ENCODE measurements at regions not wholly inside any gene's neighbourhood (a gene's known extent, or its start where the extent isn't known, plus 50 kb on each side); places are given as distances from the start of the nearest gene placed in this dataset.

DNA sequence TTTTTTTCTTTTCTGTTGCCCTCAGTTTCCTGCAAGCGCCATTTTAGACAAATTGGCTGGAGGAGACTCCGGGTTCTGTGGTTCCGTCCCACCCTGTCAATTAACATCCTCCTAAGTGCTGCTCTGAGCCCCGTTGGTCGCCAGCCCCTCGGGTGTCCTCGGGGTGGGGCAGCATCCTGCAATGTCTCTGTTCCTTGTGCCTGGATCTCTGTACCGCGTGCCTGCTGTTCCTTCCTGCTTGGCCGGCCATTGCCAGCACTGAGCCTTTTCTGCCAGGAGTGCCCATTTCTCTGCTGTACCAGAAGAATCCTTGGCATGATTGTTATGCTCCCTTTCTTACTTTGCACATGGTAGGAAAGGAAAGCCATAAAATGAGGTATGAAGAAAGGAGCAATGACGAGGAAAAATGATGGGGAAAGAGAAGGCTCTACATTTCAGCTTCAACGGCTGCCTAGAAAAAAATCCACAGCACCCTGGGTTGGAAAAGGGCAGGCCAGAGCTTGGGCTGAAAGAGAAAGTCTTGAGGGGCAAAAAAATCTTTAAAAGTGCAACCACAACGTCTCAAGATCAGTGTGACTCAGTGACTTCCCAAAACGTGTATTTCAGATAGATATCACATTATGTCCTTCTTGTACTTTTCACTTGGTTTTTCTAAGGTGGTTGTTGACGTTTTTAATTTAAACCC is 256.7 kb downstream of the CLIC5 start:
- no peak for DNase-seq
- Histone ChIP-seq H3K9ac (ENCODE audit: low read depth, low read length) (no peak overlapping the region), H3K4me3 (ENCODE audit: low read depth in 1 of 2, low read length in 2 of 2) (no peak overlapping the region), H4K20me1 (ENCODE audit: insufficient read depth, low read length) (no peaks in the 10 kb centered on the region), H3K4me1 (ENCODE audit: insufficient read depth, low read length) (no peaks in the 10 kb centered on the region), H3K4me2 (ENCODE audit: insufficient read depth, low read length) (no peak overlapping the region), H2AFZ (ENCODE audit: low read depth, low read length) (no peak overlapping the region), H3K27me3 (ENCODE audit: insufficient read depth, low read length, poor library complexity) (no peaks in the 10 kb centered on the region), H3K27ac (ENCODE audit: low read length) (no peak overlapping the region), H3K36me3 (ENCODE audit: insufficient read depth, low read length) (no peaks in the 10 kb centered on the region), H3K79me2 (ENCODE audit: insufficient read depth, low read length) (no peaks in the 10 kb centered on the region), H3K9me3 (ENCODE audit: insufficient read depth, low read length, severe bottlenecking) (peaks cover 8% of the 10 kb centered on the region)
- TF ChIP-seq, protein P1, sequence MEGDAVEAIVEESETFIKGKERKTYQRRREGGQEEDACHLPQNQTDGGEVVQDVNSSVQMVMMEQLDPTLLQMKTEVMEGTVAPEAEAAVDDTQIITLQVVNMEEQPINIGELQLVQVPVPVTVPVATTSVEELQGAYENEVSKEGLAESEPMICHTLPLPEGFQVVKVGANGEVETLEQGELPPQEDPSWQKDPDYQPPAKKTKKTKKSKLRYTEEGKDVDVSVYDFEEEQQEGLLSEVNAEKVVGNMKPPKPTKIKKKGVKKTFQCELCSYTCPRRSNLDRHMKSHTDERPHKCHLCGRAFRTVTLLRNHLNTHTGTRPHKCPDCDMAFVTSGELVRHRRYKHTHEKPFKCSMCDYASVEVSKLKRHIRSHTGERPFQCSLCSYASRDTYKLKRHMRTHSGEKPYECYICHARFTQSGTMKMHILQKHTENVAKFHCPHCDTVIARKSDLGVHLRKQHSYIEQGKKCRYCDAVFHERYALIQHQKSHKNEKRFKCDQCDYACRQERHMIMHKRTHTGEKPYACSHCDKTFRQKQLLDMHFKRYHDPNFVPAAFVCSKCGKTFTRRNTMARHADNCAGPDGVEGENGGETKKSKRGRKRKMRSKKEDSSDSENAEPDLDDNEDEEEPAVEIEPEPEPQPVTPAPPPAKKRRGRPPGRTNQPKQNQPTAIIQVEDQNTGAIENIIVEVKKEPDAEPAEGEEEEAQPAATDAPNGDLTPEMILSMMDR (IDR thresholded peaks at IDR 0.05; ENCODE audit: borderline replicate concordance, extremely low read depth, low read length, poor library complexity, severe bottlenecking) = no peak
- TF ChIP-seq EZH2 (IDR thresholded peaks at IDR 0.05; ENCODE audit: borderline replicate concordance, low read depth, low read length, severe bottlenecking) = no peak
- no peak for ATAC-seq (ENCODE audit: insufficient read depth, low read depth)

DNA sequence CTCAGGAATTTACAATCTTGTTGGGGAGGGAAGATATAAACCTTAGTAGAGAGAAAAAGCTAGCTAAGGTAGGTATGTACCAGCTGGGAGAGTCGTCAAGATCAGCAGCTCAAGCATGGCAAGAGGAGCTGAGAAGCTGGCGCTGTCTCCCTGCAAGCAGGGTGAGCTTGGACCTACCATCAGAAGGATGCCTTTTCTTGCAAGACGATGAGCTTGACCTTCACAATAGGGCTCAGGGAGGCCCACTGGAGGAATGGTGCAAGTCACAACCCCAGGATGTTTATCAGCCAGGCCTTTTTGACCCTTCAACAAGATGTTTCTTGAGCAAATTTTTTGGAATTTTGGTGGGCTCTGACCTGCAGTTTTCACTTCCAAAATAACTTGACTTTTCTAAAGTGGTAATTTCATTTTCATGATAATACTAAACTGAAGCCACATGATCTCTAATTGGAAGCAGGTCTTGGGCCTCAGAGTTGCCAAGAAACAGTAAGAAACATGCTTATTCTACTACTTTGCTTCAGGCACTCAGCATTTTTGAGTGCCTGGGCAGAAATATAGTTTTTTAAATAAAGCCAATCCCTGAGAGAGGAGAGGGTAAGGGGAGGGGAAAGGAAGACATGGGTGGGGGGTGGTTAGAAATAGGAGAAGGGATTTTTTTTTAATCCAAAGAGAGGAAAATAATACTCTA is 258.1 kb downstream of the CLIC5 start:
- Histone ChIP-seq H3K4me1 (ENCODE audit: insufficient read depth, low read length) (no peaks in the 10 kb centered on the region), H3K27ac (ENCODE audit: low read length) (no peak overlapping the region), H2AFZ (ENCODE audit: low read depth, low read length) (no peak overlapping the region), H4K20me1 (ENCODE audit: insufficient read depth, low read length) (no peaks in the 10 kb centered on the region), H3K9me3 (ENCODE audit: insufficient read depth, low read length, severe bottlenecking) (no peaks in the 10 kb centered on the region), H3K4me2 (ENCODE audit: insufficient read depth, low read length) (no peak overlapping the region), H3K9ac (ENCODE audit: low read depth, low read length) (no peak overlapping the region), H3K27me3 (ENCODE audit: insufficient read depth, low read length, poor library complexity) (no peaks in the 10 kb centered on the region), H3K4me3 (ENCODE audit: low read depth in 1 of 2, low read length in 2 of 2) (no peak overlapping the region), H3K79me2 (ENCODE audit: insufficient read depth, low read length) (no peaks in the 10 kb centered on the region), H3K36me3 (ENCODE audit: insufficient read depth, low read length) (no peaks in the 10 kb centered on the region)
- TF ChIP-seq, protein P1 (IDR thresholded peaks at IDR 0.05; ENCODE audit: borderline replicate concordance, extremely low read depth, low read length, poor library complexity, severe bottlenecking) = no peak
- TF ChIP-seq EZH2 (IDR thresholded peaks at IDR 0.05; ENCODE audit: borderline replicate concordance, low read depth, low read length, severe bottlenecking) = no peak
- ATAC-seq (ENCODE audit: insufficient read depth, low read depth) (no peak), DNase-seq (no peak)

DNA sequence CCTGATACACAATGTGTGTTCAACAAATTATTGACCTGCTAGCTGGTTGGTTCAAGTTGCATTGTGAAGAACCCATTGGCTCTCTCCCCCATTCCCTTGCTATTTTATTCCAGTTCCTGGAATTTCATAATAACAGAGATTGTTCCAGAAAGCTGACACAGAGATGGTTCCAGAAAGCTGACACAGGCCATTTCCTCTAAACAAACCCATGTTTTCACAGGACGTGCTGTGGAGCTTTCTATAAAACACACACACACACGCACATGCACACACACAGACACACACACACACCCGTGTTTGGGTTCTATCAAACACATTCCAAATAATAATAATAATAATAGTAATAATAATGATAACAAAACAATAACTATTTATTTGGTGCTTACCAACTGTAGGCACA is 259.1 kb downstream of the CLIC5 start:
- no peak overlapping the region for H3K9ac ChIP-seq (ENCODE audit: low read depth, low read length)
- H2AFZ ChIP-seq (ENCODE audit: low read depth, low read length) = no peak overlapping the region
- no peaks in the 10 kb centered on the region for H3K36me3 ChIP-seq (ENCODE audit: insufficient read depth, low read length)
- DNase-seq (no peak), ATAC-seq (ENCODE audit: insufficient read depth, low read depth) (no peak)
- peaks cover 4% of the 10 kb centered on the region for H3K27me3 ChIP-seq (ENCODE audit: insufficient read depth, low read length, poor library complexity)
- no peak overlapping the region for H3K27ac ChIP-seq (ENCODE audit: low read length)
- no peak overlapping the region for H3K4me2 ChIP-seq (ENCODE audit: insufficient read depth, low read length)
- H3K79me2 ChIP-seq (ENCODE audit: insufficient read depth, low read length) = no peaks in the 10 kb centered on the region
- no peaks in the 10 kb centered on the region for H3K9me3 ChIP-seq (ENCODE audit: insufficient read depth, low read length, severe bottlenecking)
- TF ChIP-seq, protein P1 (IDR thresholded peaks at IDR 0.05; ENCODE audit: borderline replicate concordance, extremely low read depth, low read length, poor library complexity, severe bottlenecking) = no peak
- TF ChIP-seq EZH2 (IDR thresholded peaks at IDR 0.05; ENCODE audit: borderline replicate concordance, low read depth, low read length, severe bottlenecking) = no peak
- no peak overlapping the region for H3K4me3 ChIP-seq (ENCODE audit: low read depth in 1 of 2, low read length in 2 of 2)
- H3K4me1 ChIP-seq (ENCODE audit: insufficient read depth, low read length) = no peaks in the 10 kb centered on the region
- no peaks in the 10 kb centered on the region for H4K20me1 ChIP-seq (ENCODE audit: insufficient read depth, low read length)
